VCaP (cell line): ENCODE measurements at regions not wholly inside any gene's neighbourhood (a gene's known extent, or its start where the extent isn't known, plus 50 kb on each side); places are given as distances from the start of the nearest gene placed in this dataset.
"Not testable (repeated sequence)": the region's sequence is repeated elsewhere in the genome, so short reads cannot be mapped to it uniquely, and the experiment has no call there.

Source experiments
- H3K27ac ChIP-seq: fragments of 450-650 bp; 2 replicates; pipeline ENCODE4 v1.5.1; 2017

DNA sequence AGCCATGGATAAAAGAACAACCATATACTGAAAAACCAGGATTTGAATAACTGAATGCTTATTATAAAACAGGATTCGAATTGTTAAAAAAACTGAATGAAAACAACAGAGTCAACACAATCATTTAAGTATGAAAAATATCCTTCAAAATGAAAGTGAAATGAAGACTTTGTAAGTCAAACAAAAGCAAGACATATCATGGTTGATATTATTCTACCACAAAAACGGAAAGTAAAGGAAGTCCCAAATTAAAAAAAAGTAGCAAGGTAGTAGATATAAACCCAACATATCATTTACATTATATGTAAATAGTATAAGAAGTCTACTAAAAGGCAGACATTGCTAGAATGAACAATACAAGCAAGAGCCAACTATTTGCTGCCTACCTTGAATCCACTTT, 63.1 kb upstream of the POTEC start:
- H3K27ac ChIP-seq: not testable (repeated sequence)

DNA sequence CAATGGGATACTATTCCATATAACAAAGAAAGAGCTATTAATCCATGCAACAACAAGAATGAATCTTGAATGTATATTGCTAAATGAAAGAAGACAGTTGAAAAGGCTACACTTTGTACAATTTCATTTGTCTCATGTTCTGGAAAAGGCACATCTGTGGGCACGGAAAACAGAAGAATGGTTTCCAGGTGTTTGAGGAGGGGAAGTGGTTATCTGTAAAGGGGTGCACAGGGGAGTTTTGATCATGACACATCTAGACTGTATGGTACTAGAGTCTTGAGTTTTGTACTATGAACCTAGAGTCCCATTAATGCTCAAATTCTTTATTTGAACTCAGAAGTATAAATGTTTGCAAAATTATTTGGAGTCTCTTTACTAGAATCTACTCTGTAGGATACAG, 64.0 kb upstream of the POTEC start:
- not testable (repeated sequence) for H3K27ac ChIP-seq

DNA sequence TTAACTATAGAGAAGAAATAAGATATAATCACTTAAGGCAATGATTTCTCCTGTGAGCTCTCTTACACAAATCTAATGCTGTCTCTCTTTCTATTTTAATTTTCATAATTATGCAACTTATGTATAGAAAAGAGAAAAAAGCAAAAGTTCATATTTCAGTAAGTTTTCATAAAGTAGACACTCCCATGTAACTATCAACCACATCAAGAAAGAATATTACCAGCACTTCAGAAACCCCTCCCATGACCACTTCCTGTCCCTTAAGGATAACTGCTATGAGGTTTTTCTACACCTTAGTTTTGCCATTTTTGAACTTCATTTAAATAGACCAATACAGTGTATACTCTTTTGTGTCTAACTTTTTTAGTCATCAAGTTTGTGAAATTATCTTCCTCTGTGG, 69.0 kb upstream of the POTEC start:
- H3K27ac ChIP-seq: not testable (repeated sequence)

DNA sequence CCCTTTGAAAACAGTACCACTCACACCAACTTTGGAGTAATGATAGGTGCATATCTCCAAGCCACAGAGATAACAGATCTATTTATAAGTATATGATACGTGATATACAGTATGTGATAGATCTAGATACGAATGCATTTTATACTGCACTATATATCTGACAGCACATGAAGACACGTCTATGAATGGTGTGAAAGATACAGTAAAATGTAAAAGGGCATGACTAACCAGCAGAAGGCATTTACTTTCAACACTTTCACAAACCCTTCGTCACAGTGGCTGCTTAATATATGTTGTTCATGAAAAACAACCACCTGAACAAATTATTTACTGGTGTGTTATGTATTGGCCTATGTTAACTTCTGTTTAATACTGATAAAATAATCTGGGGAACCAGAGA, 71.1 kb upstream of the POTEC start:
- H3K27ac ChIP-seq: not testable (repeated sequence)

DNA sequence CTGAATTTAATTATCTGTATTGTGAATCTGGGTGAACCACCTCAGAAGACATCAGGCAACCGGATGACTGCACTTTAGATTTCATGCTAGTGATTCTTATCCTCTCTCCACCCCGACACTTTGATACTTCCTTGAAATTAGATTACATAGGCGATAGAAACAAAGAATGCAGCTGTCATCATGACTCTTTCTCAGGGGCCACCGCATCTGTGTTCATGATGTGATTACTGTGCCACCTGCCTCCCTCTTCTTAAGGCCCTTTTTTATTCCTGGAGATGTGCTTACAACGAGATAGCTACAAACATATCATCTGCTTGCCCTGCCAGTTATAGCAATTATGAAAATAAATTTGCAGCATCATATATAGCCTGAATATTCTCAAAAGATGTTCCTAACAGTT, 83.9 kb upstream of the POTEC start:
- not testable (repeated sequence) for H3K27ac ChIP-seq

DNA sequence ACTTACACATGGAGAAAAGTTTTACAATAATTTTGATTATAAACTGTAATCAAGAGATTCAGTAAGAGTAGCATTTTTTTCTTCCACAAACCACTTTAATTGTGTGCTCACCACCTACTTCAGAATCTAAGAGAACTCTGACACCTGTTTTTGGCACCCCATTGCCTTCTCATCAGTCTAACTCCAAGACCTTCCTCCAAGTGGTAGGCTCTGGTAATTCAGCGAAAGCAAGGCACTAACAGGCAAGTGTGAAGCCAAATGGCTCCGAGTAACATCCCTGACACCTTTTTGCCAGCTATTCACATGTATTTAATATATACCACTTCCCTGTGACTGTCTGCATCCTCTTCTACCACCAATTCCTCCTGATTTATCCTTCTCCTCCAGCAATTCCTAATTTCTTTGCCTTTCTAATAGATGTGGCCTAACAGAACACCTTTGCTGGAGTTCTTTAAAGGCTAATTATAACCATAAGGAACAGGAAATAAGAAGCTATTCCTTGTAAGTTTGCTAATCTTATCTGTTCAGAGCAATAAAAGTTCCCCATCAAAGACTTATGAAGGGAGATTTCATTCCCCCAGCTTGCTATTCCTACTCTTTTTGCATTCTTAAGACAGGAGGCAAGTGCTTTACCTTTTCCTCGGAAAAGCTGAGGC, 85.1 kb upstream of the POTEC start:
- H3K27ac ChIP-seq: peak overlapping the region; percentile 43; the same call in 1 of the 2 replicates

DNA sequence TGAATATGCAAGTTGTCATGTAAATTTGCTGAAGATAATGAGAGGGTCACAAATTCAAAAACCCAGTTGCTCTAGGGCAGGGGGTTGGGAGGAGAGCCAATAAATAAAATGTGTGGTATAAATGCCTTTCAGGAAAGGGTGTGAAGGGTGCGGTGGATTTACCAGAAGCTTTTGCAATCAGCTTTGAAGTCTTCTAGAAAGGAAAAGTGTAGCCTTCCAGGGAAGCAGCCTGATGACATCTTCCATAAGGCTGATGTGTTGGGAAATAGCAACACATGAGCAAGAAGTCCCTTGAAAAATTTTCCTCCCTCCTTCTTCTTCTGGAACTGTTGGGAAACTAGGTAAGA, 85.6 kb upstream of the POTEC start:
- not testable (repeated sequence) for H3K27ac ChIP-seq

DNA sequence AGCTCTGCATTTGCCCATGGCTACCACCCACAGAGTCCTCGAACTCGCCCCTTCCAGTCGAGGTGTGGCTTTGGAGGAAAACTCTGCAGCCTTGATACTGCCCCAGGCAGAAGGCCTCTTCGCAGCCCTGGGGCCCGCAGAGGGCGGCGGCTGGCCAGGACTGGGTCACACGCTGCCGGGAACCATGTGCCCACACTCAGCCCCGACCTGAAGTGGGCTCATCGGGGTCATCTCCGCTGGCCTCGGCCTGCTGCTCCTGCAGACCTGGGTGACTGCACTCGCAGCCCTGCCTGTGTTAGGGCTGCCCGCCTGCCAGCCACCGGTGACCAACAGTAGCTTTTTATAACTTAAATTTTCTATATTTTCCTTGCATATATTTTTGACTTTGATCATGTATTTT, 89.6 kb upstream of the POTEC start:
- H3K27ac ChIP-seq: not testable (repeated sequence)

DNA sequence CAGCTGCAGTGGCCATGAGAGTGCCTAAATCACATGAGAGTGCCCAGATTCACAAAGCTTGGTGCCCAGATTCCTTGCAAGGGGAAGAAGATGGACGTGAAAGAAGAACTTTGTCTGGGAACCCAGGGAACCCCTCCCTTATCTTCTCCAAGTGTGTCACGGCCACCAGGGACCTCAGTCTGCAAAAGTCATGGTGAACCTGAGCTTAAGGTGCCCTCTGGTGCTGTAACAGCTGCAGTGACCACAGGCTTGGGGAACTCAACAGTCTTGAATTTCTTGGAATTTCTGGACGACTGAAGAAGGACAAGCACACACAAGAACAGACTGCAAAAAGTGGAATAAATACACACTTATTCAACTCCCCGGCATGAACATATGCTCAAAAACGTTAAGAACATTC, 94.6 kb upstream of the POTEC start:
- H3K27ac ChIP-seq: not testable (repeated sequence)

DNA sequence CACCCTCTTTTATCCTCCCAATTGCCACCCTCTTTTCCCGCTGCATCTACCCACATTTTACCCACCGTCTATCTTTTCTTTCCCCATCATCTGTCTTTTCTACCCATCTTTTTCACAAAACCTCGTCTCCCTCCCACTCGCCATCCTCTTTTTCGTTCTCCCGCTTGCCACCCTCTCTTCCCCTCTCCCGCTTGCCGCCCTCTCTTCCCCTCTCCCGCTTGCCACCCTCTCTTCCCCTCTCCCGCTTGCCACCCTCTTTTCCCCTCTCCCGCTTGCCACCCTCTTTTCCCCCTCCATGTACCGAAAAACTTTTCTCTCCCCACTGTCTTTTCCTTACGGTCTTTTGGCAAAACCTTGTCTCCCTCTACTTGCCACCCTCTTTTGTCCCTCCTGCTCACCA, 97.7 kb upstream of the POTEC start:
- not testable (repeated sequence) for H3K27ac ChIP-seq

DNA sequence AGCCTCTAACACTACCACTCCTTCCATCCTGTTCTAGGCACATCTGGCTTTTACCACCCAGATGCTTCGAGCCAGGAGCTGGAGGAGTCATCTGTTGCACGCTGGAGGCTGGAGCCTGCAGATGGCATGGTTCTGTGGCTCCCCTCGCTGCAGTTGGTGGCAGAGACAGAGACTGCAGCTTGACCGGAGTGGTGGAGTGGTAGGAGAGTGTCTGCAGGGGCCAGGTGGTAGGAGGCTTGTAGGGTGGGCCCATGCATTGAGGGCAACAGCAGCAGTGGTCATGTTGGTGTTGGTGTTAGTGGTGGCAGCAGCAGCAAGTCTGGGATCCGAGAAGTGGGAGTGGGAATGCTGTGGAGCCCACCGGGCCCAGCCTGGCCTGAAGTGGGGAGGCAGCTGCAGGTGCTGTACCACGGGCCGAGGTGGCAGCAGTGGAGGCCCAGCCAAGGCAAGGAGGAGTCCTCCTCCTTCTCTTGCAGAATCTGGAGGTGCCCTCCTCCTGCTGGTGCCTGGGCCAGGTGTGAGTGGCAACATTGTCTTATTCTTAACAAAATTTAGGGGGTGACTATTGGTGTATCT, 100.4 kb upstream of the POTEC start:
- not testable (repeated sequence) for H3K27ac ChIP-seq

DNA sequence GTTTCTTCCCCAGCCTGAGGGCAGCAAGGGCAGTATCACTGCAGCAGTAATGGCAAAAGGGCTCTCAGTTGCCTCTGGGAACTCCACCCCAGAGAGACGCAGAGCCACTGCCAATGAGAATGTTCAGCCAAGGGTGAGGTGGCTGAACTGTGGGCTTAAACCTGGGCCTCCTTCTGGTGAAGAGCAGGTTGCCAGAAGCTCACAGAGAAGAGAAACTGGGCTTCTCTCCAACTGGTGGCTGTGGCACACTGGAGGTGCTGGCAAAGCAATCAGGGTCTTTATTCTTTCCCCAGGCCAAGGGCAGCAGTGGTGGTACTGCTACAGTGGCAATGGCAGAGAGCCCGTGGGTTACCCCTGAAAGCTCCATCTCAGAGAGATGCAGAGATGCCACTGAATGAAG, 54.9 kb upstream of the ANKRD30B start:
- not testable (repeated sequence) for H3K27ac ChIP-seq

DNA sequence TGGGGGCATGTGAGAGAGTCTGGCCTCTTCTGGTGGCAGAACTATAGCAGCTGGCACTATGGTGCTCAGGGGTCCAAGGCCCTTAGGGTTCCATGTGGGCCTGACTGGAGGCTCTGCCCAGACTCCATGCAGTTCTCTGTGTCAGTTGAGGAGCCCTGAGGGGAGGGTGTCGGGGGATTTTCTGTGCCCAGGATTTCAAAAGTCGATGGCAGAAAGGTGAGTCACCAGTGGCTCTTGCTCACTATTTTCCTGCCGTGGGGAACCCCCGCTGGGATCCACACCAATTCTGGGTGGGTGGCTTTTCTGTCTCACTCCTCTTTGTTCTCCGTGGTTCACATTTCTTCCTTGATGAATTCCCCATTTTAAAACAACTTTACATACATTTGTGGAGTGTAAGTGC, 54.1 kb upstream of the ANKRD30B start:
- H3K27ac ChIP-seq: not testable (repeated sequence)

DNA sequence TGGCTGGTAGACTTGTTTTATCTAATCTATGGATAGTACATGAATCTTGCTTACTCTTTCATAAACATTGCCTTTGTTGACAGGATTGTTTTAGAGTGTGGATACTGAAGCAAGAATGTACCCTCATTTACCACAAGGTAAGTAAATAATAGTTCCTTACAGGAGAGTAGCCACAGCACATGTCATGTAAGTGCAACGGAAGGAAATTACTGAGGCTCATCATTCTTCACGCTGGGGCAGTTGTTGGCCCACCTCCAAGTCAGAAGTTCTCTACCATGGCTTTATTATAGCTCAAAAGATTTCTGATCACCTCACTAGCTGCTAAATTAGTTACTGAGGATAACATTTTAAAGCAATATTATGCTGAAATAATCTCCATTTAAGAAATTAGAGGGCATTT, 50.0 kb upstream of the ANKRD30B start:
- H3K27ac ChIP-seq: not testable (repeated sequence)
